ELR (cell line): ENCODE measurements at regions not wholly inside any gene's neighbourhood (a gene's known extent, or its start where the extent isn't known, plus 50 kb on each side); places are given as distances from the start of the nearest gene placed in this dataset.
A peak's percentile ranks its signal among the peaks of the same experiment; 100 is the strongest.
"Not testable (repeated sequence)": the region's sequence is repeated elsewhere in the genome, so short reads cannot be mapped to it uniquely, and the experiment has no call there.

Source experiments
- DNase-seq: peaks from one replicate; pipeline ENCODE4 v3.0.0-alpha.2; 2015; ENCODE audit warnings: low read depth

- no peak for DNase-seq
These were observed 198.1 kb upstream of the CPHXL start for GRCh38 chr16:75924397-75924796.

GRCh38 chr16:75927810-75928209 lies 201.5 kb upstream of the CPHXL start:
- no peak for DNase-seq

DNA sequence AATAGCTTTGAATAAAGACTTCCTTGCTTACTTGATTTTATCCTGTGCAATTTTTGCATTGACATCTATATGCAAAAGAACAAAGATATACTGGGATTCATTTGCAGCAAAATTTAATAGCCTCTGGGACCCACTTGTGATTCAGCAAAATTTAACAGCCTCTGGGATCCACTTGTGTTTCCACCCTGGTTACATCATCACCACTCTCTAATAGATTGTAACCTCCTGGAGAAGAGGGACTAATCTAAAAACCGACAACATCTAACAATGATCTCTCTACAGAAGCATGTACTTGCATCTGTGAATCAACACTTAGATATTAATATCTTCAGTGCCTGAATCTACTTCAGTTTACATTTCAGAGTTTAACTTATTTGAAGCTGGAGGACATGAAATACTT lies 202.0 kb upstream of the CPHXL start:
- peak; percentile 6 for DNase-seq

GRCh38 chr16:75929046-75929445 lies 202.8 kb upstream of the CPHXL start:
- peak; percentile 41 for DNase-seq

DNA sequence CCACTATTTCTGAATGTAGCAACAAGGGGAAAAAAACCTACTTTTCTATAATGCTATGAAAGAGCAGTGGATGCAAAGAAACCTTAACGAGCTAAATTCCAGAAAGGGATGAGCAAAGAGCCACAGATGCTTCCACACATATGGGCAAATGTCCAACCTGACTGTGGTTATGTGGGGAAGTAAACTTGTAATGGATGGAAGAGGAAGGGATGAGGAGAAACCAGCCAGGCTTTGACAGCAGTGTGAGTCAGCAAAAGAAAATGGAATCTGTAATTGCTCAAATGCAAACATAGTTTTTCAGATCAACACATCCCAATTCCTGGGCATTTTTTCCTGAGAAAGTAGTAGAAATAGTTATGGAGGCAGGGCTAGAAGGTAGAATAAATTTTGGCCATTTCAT lies 204.8 kb upstream of the CPHXL start:
- DNase-seq: peak; percentile 63

DNA sequence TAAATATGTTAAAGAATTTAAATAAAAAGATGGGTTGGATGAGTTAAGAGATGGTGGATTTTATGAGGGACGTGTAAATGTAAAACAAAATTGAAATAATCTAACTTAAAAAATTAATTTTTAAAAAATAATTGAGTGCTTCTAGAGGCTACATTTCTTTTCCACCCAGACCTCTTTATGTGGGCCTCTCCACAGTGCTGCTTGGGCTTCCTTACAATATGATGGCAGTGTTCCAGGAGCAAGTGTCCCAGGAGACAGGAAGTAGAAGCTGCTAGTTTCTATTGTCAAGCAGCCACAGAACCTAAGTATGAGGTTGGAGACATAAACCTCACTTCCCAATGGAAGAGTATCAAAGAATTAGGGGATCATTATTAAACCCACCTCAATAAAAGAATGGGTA lies 205.7 kb upstream of the CPHXL start:
- no peak for DNase-seq

DNA sequence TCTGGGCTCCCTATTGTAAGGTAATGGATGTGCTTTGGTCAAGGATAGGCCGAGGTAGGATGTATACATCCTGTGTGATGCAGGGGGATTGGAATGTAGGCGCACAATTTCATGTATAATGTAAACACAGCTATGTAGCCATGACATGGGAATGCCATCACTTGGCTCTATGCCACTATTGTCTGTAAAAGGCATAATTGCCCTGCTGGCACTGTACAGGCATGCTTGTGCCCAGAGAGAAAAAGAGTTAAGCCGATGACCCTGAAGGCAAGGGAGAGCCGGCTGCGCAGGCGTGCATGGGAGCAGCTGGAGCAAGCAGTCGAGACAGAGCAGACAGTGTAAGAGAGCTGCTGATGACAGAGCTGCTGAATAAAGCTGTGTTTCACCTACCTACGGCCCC lies 212.5 kb upstream of the CPHXL start:
- DNase-seq: peak; percentile 55

- DNase-seq: no peak
These were observed 216.1 kb upstream of the CPHXL start for GRCh38 chr16:75942351-75942750.

- no peak for DNase-seq
These were observed 216.6 kb upstream of the CPHXL start for GRCh38 chr16:75942936-75943335.

DNA sequence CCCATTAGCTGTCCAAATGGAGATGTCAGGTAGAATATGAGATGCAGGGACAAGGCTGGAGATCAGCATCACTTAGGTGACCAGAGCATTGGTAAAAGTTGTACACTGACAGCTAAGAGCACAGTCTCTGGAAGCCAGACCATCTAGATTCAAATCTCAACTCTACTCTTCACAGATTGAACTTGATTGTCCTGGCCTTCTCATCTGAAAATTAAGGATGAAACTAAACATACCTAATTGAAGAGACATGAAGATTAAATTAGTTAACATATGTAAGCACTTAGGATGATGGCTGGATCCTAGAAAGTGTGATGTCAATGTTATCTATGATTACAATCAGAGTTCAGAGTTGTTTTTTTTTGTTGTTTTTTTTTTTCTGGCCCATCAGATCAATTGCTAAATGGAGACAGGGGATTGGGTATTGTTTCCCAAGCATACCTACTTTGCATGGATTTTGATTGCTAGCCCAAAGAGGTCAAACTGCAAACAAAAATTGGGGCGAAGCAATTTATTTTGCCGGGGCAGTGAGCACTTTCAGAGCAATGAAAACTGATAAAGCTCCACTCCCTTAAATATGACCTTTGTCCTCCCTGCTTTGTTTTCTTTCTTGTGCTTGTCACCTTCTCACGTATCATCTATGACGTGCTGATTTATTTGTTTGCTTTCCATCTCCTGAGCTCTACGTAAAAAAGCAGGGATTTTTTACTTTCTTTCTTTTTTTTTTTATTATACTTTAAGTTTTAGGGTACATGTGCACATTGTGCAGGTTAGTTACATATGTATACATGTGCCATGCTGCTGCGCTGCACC lies 217.6 kb upstream of the CPHXL start:
- no peak for DNase-seq

GRCh38 chr16:75945916-75946457 lies 219.7 kb upstream of the CPHXL start:
- DNase-seq: no peak

GRCh38 chr16:75947626-75948239 lies 221.4 kb upstream of the CPHXL start:
- no peak for DNase-seq

- no peak for DNase-seq
These were observed 222.2 kb upstream of the CPHXL start for GRCh38 chr16:75948441-75948840.

DNA sequence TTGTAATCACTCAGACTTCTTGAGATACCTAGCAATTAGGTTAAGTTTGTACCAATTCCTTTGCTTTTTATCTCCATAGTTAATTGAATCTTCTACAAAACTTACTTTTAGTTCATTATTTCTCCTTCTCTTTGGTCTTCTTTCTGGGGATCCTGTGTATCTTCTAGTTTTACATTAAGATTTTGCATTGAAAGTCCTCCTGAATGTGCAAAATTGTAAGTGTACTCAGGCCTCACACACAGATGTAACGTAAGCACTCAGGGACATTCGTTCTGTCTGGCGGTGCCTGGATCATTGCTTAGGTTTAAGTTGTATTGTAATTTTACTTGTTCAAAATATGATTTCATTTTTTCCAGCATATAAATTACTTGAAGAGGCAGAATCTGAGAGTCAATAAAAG lies 222.6 kb upstream of the CPHXL start:
- no peak for DNase-seq

- no peak for DNase-seq
These were observed 225.8 kb upstream of the CPHXL start for GRCh38 chr16:75952124-75952523.

DNA sequence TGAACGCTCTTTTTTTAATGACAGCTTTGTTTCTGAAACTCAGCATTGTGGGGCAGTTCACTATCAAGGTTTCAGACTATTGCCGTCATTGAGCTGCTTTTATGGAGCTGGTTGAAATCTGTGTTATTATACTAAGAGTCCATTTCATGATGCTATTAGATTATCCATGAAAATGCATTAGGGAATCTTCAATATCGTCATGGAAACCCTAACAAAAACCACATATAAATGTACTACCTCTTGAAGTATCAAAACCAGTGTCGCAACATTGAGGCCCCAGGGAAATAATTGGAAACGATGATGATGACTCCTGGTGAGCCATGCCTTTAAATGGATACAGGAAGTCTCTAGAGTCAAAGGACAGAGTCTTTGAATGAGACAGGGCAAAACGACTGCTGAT lies 231.6 kb upstream of the CPHXL start:
- no peak for DNase-seq

DNA sequence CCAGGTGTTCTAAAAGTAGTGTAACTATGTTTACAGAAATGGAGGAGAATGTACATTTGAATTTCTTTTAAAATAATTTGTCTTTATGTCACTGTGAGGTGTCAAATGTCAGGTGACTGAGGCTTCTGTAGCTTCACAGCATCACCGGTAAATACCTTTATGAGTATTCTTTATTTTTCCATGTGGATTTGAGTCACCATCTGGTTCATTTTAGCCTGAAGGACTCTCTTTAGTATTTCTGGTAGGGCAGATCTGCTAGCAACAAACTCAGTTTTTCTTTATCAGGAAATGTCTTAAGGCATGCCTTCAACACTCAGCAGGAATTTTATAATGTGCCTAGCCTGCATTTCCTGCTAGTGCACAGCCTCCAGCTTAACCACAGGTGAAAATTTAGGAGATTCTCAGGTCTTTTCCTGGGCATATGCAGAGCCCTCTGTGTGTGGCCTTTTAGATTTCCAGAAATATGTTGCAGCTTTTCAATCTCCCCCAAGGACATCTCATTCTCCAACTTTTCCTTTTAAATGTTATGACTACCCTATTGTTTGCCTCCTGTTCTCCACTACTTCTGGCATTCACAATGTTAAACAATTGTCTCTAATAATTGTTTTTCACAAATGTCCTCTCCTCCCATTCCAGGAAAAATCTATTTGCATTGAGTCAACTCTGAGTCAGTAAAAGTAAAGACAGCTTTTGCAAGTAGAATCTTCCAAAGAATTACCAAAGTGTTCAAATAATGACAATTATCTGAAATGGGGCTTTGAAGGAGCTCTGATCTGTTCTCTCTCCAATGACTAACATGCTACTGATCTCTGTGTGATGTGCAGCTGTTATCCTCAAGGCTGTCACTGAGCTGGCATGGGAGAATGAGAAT lies 239.4 kb upstream of the CPHXL start:
- DNase-seq: no peak

DNA sequence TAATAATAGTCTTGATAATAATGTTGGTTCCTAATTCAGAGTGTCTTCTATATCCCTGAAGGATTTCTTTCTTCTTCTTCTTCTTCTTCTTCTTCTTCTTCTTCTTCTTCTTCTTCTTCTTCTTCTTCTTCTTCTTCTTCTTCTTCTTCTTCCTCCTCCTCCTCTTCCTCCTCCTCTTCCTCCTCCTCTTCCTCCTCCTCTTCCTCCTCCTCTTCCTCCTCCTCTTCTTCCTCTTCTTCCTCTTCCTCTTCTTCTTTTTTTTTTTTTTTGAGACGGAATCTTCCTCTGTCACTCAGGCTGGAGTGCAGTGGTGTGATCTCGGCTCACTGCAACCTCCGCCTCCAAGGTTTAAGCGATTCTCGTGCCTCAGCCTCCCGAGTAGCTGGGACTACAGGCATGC lies 242.8 kb upstream of the CPHXL start:
- DNase-seq: not testable (repeated sequence)

DNA sequence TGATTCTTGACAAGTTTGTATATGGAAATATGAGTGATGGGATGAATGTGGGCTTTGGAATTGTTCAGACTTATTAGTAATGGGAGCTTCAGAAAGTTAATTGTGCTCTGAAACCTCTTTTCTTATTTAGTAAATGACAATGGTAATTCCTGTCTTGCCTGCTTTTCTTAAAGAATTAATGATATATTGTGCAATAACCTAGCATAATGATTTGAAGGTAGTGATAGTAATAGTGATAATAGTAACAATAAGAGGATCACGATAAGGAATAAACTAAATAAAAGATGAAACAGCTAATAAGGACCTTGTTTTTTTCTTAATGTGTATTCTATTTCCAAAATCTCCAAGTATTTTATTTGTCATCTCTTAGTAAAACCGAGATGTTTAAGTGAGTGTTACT lies 245.0 kb upstream of the CPHXL start:
- no peak for DNase-seq

- DNase-seq: no peak
These were observed 257.0 kb upstream of the CPHXL start for GRCh38 chr16:75983296-75983695.

- DNase-seq: no peak
These were observed 257.6 kb upstream of the CPHXL start for GRCh38 chr16:75983741-75984381.

DNA sequence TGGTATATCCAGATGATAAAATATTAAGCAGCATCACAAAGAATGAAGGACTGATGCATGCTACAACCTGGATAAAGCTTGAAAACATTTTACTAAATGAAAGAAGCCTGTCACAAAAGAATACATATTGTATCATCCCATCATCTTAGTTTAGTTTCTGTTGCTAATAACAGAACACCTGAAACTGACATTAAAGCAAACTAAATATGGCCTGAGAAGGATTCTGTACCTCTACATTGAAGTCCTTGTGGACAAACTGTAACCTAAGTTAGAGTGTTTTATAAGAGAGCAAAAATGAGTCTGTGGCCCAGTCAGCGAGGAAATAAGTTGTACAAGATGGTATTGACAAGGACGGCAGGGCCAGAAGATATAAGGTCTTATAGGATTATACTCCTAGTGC lies 261.0 kb upstream of the CPHXL start:
- DNase-seq: no peak
